Stomach (tissue), 4 donors: ENCODE measurements at regions not wholly inside any gene's neighbourhood (a gene's known extent, or its start where the extent isn't known, plus 50 kb on each side); places are given as distances from the start of the nearest gene placed in this dataset.

ENCODE experiments used
- POLR2A ChIP-seq, 4 donors: fragments of 450-650 bp; IDR thresholded peaks; one replicate each; pipeline ENCODE4 v1.6.1; 2016; ENCODE audit warnings: antibody characterized with exemption in 4 of 4, control low read depth in 2 of 4, mild to moderate bottlenecking in 1 of 4, moderate library complexity in 1 of 4
- POLR2AphosphoS5 ChIP-seq, 3 donors: sonication (generic); formaldehyde crosslinking; IDR thresholded peaks; one replicate each; pipeline ENCODE4 v1.6.1; 2016; ENCODE audit warnings: antibody characterized with exemption in 3 of 3

DNA sequence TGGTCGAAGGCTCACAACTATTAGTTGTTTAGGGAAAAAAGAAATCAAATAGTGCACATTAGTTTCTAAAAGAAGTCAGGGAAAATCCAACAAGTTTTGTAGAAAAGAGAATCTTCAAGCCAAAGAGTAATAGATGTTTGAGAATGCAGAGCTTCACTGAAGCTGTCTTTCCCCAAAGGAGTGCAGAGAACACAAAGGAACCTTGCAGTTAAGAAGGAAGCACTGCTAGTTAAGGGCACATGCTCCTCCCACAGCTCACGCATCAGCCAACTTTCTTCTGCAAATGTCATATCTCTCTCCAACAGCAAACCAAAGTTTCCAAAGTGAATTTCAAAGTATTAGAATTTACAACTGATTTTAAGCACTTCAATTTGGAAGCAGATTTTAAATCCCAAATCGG is 116.4 kb upstream of the FST start:
- TF ChIP-seq POLR2AphosphoS5 (IDR thresholded peaks at IDR 0.05) = no peak
- TF ChIP-seq POLR2A (IDR thresholded peaks at IDR 0.05) = no peak
